NCI-H1436 treated with DMSO at 0.1 percent for 48 hours (cell line): ENCODE measurements at regions not wholly inside any gene's neighbourhood (a gene's known extent, or its start where the extent isn't known, plus 50 kb on each side); places are given as distances from the start of the nearest gene placed in this dataset.

ENCODE experiments used
- DNase-seq: peaks from one replicate; lab custom pipeline; 2025; lab: John Stamatoyannopoulos, UW

DNA sequence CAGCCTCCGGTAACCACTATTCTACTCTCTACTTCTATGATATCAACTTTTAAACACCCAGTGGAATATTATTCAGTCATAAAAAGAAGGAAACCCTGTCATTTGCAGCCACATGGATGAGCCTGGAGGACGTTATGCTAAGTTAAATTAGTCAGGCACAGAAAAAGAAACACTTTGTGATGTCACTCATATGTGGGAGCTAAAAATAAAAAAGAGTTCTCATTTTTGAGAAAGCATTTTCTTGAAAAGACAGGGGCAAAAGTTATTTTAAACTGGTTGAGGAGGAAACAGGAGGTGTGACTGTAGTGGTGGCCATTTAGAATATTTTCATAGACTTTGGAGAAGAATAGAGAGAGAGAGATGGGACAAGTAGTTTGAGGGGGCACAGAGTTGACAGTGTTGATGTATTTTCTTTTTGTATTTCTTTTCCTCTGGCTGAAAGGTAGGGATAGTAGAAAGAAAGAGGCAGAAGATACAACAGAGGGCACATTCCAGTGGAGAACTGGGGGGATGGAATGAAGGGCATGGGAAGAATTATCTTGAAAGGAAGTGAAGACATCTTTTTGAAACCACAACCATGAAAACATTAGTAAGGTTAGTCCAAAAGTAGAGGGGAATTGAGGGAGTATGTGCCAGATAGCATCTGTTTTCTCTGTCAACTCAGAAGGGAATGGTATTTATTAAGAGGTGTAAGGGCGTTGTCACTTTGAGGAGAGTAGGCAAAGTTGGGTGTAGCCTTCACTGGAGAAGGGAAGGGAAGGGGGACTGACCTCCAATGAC is 181.3 kb upstream of the GMDS start:
- no peak for DNase-seq

- no peak for DNase-seq
Measured at GRCh38 chr6:2416128-2416712, 170.8 kb upstream of the GMDS start.

GRCh38 chr6:2414885-2415547 is 169.6 kb upstream of the GMDS start:
- DNase-seq = no peak

- no peak for DNase-seq
Measured at GRCh38 chr6:2412731-2413130, 167.3 kb upstream of the GMDS start.

DNA sequence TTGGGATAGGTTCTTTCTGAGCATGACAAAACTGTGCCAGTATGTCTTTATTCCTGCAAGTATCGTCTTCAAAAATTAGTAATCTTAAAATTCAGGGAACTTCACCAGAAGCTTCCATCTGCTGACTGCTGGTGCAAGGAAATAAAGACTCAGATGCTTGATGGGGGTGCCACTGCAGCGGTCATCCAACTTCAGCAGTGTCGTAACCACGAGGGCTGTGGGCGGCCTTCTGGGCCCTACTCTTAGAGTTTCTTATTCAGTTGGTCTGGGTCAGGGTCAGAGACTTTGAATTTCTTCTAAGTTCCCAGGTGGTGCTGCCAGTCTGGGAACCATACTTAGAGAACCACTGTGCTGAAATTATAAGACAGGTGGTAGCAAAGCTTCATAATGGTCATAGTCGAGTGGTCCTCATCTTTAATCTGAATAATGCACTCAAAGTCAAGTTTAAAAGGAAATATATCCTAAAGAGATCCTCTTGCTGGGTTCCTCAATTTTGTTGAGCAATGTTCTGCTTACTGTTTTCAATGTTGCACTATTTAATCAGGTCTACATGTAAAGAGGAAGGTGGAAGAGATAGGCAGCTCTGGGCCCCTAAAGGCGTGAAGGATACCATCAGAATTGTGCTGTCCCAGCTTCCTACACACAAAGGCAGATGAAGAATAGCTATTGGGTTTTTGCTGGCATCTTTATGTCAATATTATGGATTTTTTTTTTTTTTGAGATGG is 165.4 kb upstream of the GMDS start:
- no peak for DNase-seq

- no peak for DNase-seq
Measured at GRCh38 chr6:2407525-2407924, 162.1 kb upstream of the GMDS start.

DNA sequence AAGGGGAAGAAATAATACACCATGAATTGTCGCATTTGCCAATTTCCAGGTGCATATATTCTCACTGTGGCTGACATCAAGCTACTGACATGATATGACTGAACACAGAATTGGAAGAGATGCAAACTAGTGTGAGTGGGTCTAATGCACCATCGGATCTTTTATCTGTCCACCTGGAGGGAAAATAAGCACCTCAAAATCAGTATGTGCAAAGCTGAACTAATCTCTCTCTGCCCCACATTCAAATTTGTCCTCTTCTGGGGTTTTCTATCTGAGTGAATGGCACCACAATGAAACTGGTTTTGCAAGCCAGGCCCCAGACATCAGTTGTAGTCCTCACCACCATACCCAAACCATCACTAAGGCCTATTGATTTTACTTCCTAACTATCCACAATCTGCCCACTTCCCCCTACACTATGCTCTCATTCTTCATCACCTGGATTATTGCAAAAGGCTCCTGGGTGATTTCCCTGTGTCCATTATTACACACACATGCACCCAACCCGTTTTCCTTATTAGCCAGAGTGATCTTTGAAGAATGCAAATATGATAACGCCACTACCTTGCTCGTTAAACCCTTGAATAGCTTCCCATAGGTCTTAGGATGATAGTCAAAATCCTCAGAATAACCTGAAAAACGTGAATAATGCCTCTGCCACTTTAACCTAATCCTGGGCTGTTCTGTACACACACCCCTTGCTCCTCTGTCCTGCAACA is 159.0 kb upstream of the GMDS start:
- DNase-seq = no peak

DNA sequence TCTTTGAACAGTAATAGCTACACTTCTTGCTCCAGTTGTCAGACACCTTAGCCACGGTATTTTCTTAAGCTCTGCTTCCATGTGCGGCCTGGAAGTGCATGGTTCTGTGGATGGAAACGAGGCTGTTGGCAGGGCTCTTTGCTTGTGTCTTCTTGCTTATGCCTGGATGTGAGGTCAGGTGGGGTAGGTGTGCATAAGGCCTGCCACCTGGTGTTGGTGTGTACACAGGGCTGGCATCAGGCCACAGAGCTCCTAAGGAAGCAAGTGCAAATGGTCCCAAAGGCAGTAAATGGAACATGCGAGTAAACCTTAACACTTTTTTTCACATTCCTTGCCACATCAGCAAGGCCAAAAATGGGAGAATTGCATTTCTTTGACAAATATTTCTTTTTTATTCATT is 158.1 kb upstream of the GMDS start:
- DNase-seq = no peak

GRCh38 chr6:2396846-2397630 is 151.6 kb upstream of the GMDS start:
- DNase-seq = no peak

DNA sequence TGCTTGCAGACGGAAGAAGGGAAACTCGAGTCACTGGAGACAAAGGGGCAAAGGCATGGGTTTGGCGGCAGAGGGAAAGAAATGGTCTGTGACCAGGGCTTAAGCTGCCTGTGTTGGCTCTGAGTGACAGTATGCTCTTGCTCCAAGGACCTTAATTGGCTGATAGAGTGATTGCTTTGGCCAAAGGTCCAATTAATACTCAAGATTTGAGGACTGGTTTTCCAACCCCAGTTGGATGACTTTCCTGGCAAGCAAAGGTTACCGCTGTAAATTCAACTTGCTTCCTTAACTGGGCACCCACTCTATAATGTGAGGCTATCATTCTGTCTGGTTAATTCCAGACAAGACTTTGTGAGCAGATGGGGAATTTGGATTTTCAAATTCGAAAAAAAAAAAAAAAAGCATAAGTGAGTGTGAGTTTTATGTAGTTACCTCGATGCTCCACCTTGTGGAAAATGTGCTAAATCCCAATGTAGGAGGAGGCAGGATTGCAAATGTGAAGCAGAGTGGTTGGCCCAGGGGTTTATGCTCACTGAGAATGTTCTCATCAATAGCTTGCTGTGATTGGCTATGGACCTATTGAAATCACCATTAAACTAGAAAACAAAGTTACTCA is 150.7 kb upstream of the GMDS start:
- no peak for DNase-seq

GRCh38 chr6:2388554-2389324 is 143.3 kb upstream of the GMDS start:
- DNase-seq = no peak

DNA sequence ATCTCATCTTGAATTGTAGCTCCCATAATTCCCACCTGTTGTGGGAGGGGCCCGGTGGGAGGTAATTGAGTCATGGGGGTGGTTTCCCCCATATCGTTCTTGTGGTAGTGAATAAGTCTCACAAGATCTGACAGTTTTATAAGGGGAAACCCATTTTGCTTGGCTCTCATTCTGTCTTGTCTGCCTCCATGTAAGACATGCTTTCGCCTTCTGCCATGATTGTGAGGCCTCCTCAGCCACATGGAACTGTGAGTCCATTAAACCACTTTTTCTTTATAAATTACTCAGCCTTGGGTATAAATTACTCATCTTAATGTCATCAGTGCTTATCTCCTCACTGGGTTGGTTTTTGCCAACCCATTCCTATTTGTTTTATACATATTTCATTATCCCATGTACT is 142.0 kb upstream of the GMDS start:
- no peak for DNase-seq

DNA sequence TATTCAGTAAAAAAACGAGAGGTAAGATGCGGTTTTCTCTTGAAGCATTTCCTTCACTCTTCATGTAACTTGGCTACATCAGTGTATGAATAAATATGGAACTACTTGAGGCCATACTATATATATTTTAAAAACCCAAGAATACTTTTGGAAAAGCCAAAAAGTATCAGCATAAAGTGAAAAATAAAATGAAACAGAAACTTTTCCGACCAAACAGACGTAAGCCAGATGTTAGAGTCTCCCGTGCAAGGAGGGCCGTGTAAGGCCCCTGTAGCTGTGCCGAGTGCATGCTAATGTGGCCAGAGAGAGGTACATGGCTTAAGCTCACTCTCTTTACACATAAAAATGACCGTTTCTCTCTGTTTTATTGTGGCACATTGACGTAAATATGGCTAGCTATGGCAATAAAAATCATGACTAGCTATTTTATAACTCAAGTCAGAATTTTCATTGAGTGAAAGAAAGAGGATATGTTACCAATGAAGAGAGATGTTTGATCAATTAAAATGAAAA is 140.1 kb upstream of the GMDS start:
- DNase-seq = no peak

DNA sequence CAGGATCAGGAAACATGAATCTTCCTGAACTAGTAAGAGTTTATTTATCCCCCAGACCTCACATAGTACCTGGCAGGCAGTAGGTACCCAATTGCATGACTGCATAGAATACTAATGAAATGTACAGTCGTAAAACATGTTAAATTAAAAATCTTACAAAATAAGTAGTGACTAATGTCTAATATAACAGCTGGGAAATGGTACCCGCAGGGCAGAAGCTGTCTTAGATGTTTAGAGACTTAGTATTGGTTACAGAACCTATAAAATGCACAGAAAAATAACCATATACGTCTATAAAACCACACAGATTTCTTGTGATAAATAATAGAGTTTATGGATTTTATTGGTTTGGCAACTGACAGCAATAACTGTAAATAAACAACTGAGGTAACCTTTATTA is 139.1 kb upstream of the GMDS start:
- DNase-seq = no peak

- DNase-seq = no peak
Measured at GRCh38 chr6:2381872-2382661, 136.7 kb upstream of the GMDS start.

DNA sequence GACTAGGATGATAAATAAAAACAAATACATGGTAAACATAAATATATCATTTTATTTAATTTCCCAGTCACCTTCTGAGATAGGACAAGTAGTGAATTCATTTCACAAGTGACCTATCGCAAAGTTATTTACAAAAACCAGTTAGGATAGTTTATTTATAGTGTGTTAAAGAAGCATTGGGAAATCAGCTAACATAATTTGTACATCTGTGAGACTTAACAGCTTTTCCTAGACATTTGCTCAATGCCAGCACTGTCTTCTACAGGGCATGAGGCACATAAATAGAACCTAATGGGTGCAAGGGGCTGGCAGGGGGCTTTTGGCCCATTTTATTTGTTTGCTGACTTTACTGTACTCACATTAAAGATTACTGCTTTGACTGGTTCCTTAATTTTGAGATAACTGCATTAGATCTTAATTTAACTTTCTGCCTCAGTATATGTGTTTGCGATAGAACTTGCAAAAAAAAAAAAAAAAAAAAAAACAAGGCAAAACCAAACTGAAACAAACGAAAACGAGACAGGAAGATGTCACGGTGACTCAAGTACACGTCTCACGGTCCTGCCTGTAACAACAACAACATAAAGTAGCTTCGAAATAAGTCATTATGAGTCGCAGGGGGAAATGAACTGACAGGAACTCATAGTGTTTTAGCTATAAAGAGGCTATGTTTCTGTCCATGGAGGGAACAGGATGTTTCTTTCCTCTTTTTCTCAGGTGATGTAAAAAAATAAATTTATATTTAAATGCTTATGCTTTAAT is 133.7 kb upstream of the GMDS start:
- no peak for DNase-seq

- DNase-seq = no peak
Measured at GRCh38 chr6:2378046-2378657, 132.7 kb upstream of the GMDS start.
